Stomach (tissue), 8 donors: ENCODE measurements at regions not wholly inside any gene's neighbourhood (a gene's known extent, or its start where the extent isn't known, plus 50 kb on each side); places are given as distances from the start of the nearest gene placed in this dataset.

Experiments
- DNase-seq, 2 donors: peaks; one replicate each; pipeline versions ENCODE4 v3.0.0 to v3.0.0-alpha.2; 2013 to 2019
- H3K27ac ChIP-seq, 5 donors: fragments of 200-600 bp in 4 of 5; sonication (generic) in 4 of 5; one replicate each; pipeline ENCODE4 v1.5.1; 2013 to 2019; ENCODE audit warnings: mild to moderate bottlenecking in 1 of 5, moderate library complexity in 1 of 5
- H3K27me3 ChIP-seq, 3 donors: fragments of 200-600 bp; sonication (generic); one replicate each; pipeline ENCODE4 v1.5.1; 2017 to 2019; ENCODE audit warnings: mixed run types in 1 of 3
- H3K36me3 ChIP-seq, 4 donors: fragments of 200-600 bp; sonication (generic); 1 replicate in 3 of 4; 2 replicates in 1 of 4; pipeline ENCODE4 v1.5.1; 2016 to 2019
- H3K4me1 ChIP-seq, 4 donors: fragments of 200-600 bp; sonication (generic); one replicate each; pipeline ENCODE4 v1.5.1; 2016 to 2019
- H3K4me3 ChIP-seq, 4 donors: fragments of 200-600 bp; sonication (generic) in 3 of 4; one replicate each; pipeline ENCODE4 v1.5.1; 2016 to 2019; ENCODE audit warnings: mild to moderate bottlenecking in 1 of 4
- H3K9me3 ChIP-seq, 4 donors: fragments of 200-600 bp; sonication (generic); one replicate each; pipeline ENCODE4 v1.5.1; 2016 to 2019
- EP300 ChIP-seq: sonication (generic); formaldehyde crosslinking; IDR thresholded peaks from one replicate; pipeline ENCODE4 v1.6.1; 2017; ENCODE audit warnings: antibody characterized with exemption
- POLR2A ChIP-seq, 4 donors: fragments of 450-650 bp; IDR thresholded peaks; one replicate each; pipeline ENCODE4 v1.6.1; 2016; ENCODE audit warnings: antibody characterized with exemption in 4 of 4, control low read depth in 2 of 4, mild to moderate bottlenecking in 1 of 4, moderate library complexity in 1 of 4
- POLR2AphosphoS5 ChIP-seq, 3 donors: sonication (generic); formaldehyde crosslinking; IDR thresholded peaks; one replicate each; pipeline ENCODE4 v1.6.1; 2016; ENCODE audit warnings: antibody characterized with exemption in 3 of 3
- WGBS, 5 donors: extraction: QIAGEN DNeasy Blood & Tissue Kit in 3 of 5; methylation state at CpG; one replicate each; pipeline versions ENCODE4 v1.1.5 to v1.1.7; 2013 to 2018; 5-methylcytosine and 5-hydroxymethylcytosine counted together
- intact Hi-C: fragments of 100-400 bp; cut with DNase I; formaldehyde crosslinking; loops from one replicate; pipeline ENCODE4 v1.15.1; 2023; ENCODE audit warnings: low total_unique reads
- TF ChIP-seq, protein P1 (sequence below), 7 experiments: fragments of 450-650 bp in 4 of 7; fragments of 200-600 bp in 3 of 7; sonication (generic) in 3 of 7; IDR thresholded peaks; one replicate each; pipeline ENCODE4 v1.5.1; 2016 to 2019; ENCODE audit warnings: antibody characterized with exemption in 7 of 7, control low read depth in 2 of 7, mild to moderate bottlenecking in 1 of 7
- donor health status: healthy with polysubstance abuse.
- donor health status: Bipolar disorder and iron deficiency.
- donor health status: healthy.

DNA sequence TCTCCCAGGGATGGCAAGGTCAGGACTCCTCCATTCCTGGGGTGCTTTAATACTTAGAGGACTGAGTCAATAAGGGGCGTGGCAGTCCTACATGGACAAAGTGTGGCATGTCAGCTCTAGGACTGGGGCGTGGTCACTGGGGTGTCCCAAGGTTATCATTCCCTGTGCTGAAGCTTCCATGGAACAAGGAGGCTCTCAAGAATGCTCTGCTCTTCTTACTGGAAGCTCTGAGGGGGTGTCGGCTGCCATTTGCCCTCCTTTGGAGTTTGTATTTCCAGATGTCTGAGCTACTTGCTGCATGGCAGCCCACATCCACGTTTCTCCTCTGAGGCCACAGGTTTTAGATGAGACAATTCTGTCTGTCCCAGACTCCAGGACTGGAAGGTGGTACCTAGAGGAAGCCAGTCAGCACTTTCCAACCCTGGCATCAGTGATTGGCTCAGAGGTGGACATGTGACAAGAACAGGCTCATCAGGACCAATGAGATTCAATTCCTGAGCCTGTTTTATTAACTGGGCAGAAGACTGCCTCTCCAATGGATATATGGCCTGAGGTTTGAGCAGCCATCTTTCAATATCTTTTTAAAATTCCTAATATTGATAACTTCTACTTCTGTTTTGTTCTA is 128.9 kb upstream of the ARL4C start:
- H3K27ac ChIP-seq, result no peak overlapping the region
- intact Hi-C loops, result no loop called here
- 67 to 88% (median 81%) methylated on average over 4 of the region's 4 CpGs for WGBS, 5 donors

GRCh38 chr2:234623521-234623991 is 126.7 kb upstream of the ARL4C start:
- WGBS, 5 donors, result 84 to 90% (median 90%) methylated on average over 5 of the region's 5 CpGs
- intact Hi-C loops, result no loop called here
- no peak overlapping the region for H3K4me3 ChIP-seq

More for the DNA sequence above, 128.9 kb upstream of the ARL4C start:
- Histone ChIP-seq H3K4me1 (peaks cover 0 to 12% (median 9%) of the 10 kb centered on the region in 4 donors), H3K27me3 (peaks cover 0 to 6% (median 0%) of the 10 kb centered on the region in 3 donors), H3K4me3 (no peak overlapping the region), H3K9me3 (no peaks in the 10 kb centered on the region), H3K36me3 (no peaks in the 10 kb centered on the region)
- no peak for DNase-seq
- TF ChIP-seq POLR2A (IDR thresholded peaks at IDR 0.05), result no peak
- no peak for TF ChIP-seq EP300
- TF ChIP-seq POLR2AphosphoS5 (IDR thresholded peaks at IDR 0.05), result no peak
- TF ChIP-seq, protein P1, sequence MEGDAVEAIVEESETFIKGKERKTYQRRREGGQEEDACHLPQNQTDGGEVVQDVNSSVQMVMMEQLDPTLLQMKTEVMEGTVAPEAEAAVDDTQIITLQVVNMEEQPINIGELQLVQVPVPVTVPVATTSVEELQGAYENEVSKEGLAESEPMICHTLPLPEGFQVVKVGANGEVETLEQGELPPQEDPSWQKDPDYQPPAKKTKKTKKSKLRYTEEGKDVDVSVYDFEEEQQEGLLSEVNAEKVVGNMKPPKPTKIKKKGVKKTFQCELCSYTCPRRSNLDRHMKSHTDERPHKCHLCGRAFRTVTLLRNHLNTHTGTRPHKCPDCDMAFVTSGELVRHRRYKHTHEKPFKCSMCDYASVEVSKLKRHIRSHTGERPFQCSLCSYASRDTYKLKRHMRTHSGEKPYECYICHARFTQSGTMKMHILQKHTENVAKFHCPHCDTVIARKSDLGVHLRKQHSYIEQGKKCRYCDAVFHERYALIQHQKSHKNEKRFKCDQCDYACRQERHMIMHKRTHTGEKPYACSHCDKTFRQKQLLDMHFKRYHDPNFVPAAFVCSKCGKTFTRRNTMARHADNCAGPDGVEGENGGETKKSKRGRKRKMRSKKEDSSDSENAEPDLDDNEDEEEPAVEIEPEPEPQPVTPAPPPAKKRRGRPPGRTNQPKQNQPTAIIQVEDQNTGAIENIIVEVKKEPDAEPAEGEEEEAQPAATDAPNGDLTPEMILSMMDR (IDR thresholded peaks at IDR 0.05), result no peak

DNA sequence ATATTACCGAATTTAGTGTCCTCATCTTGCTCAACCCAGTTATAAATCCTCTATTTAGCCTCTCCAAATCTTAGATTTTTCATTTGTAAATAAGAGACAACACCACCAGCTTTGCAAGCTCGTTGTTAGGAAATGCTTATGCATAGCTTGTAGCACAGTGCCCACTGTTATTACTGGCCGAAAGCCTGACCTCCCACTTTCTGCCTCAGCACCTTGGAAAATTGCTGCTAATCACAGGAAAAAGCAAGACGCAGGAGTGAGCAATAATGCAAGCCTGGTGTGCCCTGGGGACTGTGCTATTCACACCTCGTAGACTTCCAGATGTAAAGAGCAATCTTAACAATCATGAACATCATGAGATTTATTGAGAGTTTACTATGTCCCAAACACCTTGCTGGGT is 124.2 kb upstream of the ARL4C start:
- intact Hi-C loops, result no loop called here
- Histone ChIP-seq H3K9me3 (no peaks in the 10 kb centered on the region), H3K4me3 (no peak overlapping the region), H3K36me3 (no peaks in the 10 kb centered on the region), H3K27me3 (no peaks in the 10 kb centered on the region), H3K4me1 (no peaks in the 10 kb centered on the region), H3K27ac (no peak overlapping the region)
- DNase-seq, result no peak
- no peak for TF ChIP-seq POLR2A (IDR thresholded peaks at IDR 0.05)
- TF ChIP-seq EP300, result no peak
- TF ChIP-seq, protein P1 (IDR thresholded peaks at IDR 0.05), result no peak
- WGBS, 5 donors, result 73 to 88% (median 85%) methylated on average over 5 of the region's 5 CpGs

More at GRCh38 chr2:234623521-234623991, 126.7 kb upstream of the ARL4C start:
- H3K27me3 ChIP-seq, result no peaks in the 10 kb centered on the region
- no peaks in the 10 kb centered on the region for H3K36me3 ChIP-seq
- no peaks in the 10 kb centered on the region for H3K9me3 ChIP-seq
- DNase-seq, result peak in 1 of 2 donors; percentile 14
- peaks cover 0 to under 1% (median 0%) of the 10 kb centered on the region in 4 donors for H3K4me1 ChIP-seq
- TF ChIP-seq, protein P1 (IDR thresholded peaks at IDR 0.05), result no peak
- TF ChIP-seq EP300 (no peak), POLR2A (IDR thresholded peaks at IDR 0.05) (no peak), POLR2AphosphoS5 (IDR thresholded peaks at IDR 0.05) (no peak)
- no peak overlapping the region for H3K27ac ChIP-seq

GRCh38 chr2:234620018-234620417 is 123.1 kb upstream of the ARL4C start:
- no peaks in the 10 kb centered on the region for H3K36me3 ChIP-seq
- no peak overlapping the region for H3K4me3 ChIP-seq
- 50 to 60% (median 52%) methylated on average over 7 of the region's 7 CpGs for WGBS, 5 donors
- no peaks in the 10 kb centered on the region for H3K4me1 ChIP-seq
- H3K9me3 ChIP-seq, result no peaks in the 10 kb centered on the region
- intact Hi-C loops, result no loop called here
- no peak for DNase-seq
- H3K27ac ChIP-seq, result no peak overlapping the region
- no peaks in the 10 kb centered on the region for H3K27me3 ChIP-seq
- no peak for TF ChIP-seq POLR2A (IDR thresholded peaks at IDR 0.05)
- TF ChIP-seq, protein P1 (IDR thresholded peaks at IDR 0.05), result no peak
- no peak for TF ChIP-seq EP300
- TF ChIP-seq POLR2AphosphoS5 (IDR thresholded peaks at IDR 0.05), result no peak
